HepG2 (cell line): ENCODE measurements at regions not wholly inside any gene's neighbourhood (a gene's known extent, or its start where the extent isn't known, plus 50 kb on each side); places are given as distances from the start of the nearest gene placed in this dataset.

Source experiments
- ATAC-seq: fragments of 200-7000 bp; cut with Tn5 transposase; 3 replicates; pipeline ENCODE4 v1.9.1; 2020; ENCODE audit warnings: mild to moderate bottlenecking, moderate library complexity
- BruUV-seq: library from RNA; stranded (reverse); fragments of 400-500 nt; replicated peaks from 2 replicates; lab custom pipeline; 2021; lab: Mats Ljungman, UMichigan
- CTCF ChIA-PET: fragments of 300-600 bp; formaldehyde crosslinking; extraction: SDS; loops from one replicate; lab custom pipeline; 2021; ENCODE audit warnings: low total read pairs, inconsistent platforms, low intra/inter-chr PET ratio; lab: Yijun Ruan, JAX
- POLR2A ChIA-PET: fragments of 350-600 bp; sonication (Branson Sonifier 250); formaldehyde crosslinking; loops from one replicate; lab custom pipeline; 2020; ENCODE audit warnings: antibody characterized with exemption, inconsistent platforms; lab: Yijun Ruan, JAX
- DNase-seq: peaks from one replicate; pipeline ENCODE4 v3.0.0-alpha.2; 2015; ENCODE audit warnings: low spot score
- FAIRE-seq: peaks from 3 replicates; lab custom pipeline; 2011; peaks lifted over from hg19 to GRCh38; lab: Jason Lieb, UNC
- H2AFZ ChIP-seq: one replicate; pipeline ENCODE4 v1.6.1; 2011; ENCODE audit warnings: low read length, inconsistent platforms
- H3K27ac ChIP-seq: fragments of 300-600 bp; 3 replicates; pipeline ENCODE4 v1.8.0; 2011; ENCODE audit warnings: mixed run types, mild to moderate bottlenecking, mixed read lengths, low read length, inconsistent platforms; ENCODE audit not compliant: insufficient read depth; ENCODE audit errors: extremely low read length
- H3K27me3 ChIP-seq, 2 experiments: fragments of 200-600 bp in 1 of 2; 2 replicates in 1 of 2; 3 replicates in 1 of 2; pipeline versions ENCODE4 v1.6.0 to v1.8.0; 2011; ENCODE audit warnings: low read length in 2 of 2, mild to moderate bottlenecking in 2 of 2, moderate library complexity in 2 of 2, inconsistent platforms in 1 of 2; ENCODE audit not compliant: insufficient read depth in 2 of 2, control insufficient read depth in 1 of 2
- H3K36me3 ChIP-seq, 2 experiments: fragments of 200-600 bp in 1 of 2; replicated peaks in 1 of 2; 2 replicates in 1 of 2; 3 replicates in 1 of 2; pipeline versions ENCODE4 v1.5.1 to v1.8.0; 2011; ENCODE audit warnings: low read length in 2 of 2, inconsistent platforms in 1 of 2; ENCODE audit not compliant: insufficient read depth in 2 of 2, control insufficient read depth in 1 of 2
- H3K4me1 ChIP-seq: 2 replicates; pipeline ENCODE4 v1.5.1; 2012; ENCODE audit warnings: low read length, inconsistent platforms; ENCODE audit not compliant: insufficient read depth
- H3K4me2 ChIP-seq: 2 replicates; pipeline ENCODE4 v1.6.0; 2011; ENCODE audit warnings: low read depth, low read length, inconsistent platforms
- H3K4me3 ChIP-seq, 3 experiments: fragments of 200-600 bp in 1 of 3; sonication (generic), shearing (Covaris generic) in 1 of 3; replicated peaks in 1 of 3; 2 replicates each; pipeline ENCODE4 v1.5.1; 2011 to 2016; ENCODE audit warnings: low read length in 3 of 3, inconsistent platforms in 2 of 3, low read depth in 2 of 3, mild to moderate bottlenecking in 2 of 3, control low read depth in 1 of 3, mixed read lengths in 1 of 3; ENCODE audit not compliant: insufficient read depth in 1 of 3
- H3K79me2 ChIP-seq: one replicate; pipeline ENCODE4 v1.6.1; 2011; ENCODE audit warnings: low read length, inconsistent platforms; ENCODE audit not compliant: insufficient read depth
- H3K9ac ChIP-seq: 2 replicates; pipeline ENCODE4 v1.6.0; 2011; ENCODE audit warnings: mild to moderate bottlenecking, low read depth, low read length, inconsistent platforms; ENCODE audit not compliant: insufficient read depth
- H3K9me3 ChIP-seq: 2 replicates; pipeline ENCODE4 v1.5.1; 2012; ENCODE audit warnings: mild to moderate bottlenecking, low read length
- H4K20me1 ChIP-seq: 2 replicates; pipeline ENCODE4 v1.6.0; 2011; ENCODE audit warnings: inconsistent platforms, mild to moderate bottlenecking, low read length, moderate library complexity; ENCODE audit not compliant: insufficient read depth
- HNF4A ChIP-seq: sonication (generic); formaldehyde crosslinking; IDR thresholded peaks from 2 replicates; pipeline ENCODE4 v1.4.0; 2020; ENCODE audit warnings: missing genetic modification reagents
- RARA ChIP-seq: IDR thresholded peaks from 2 replicates; pipeline ENCODE4 v1.6.1; 2016; ENCODE audit warnings: missing genetic modification reagents, missing compliant biosample characterization
- SMC3 ChIP-seq: IDR thresholded peaks from 2 replicates; pipeline ENCODE4 v1.6.1; 2011; ENCODE audit warnings: low read length, improper control_type of control experiment
- SOX6 ChIP-seq, 2 experiments: fragments of 450-650 bp in 1 of 2; sonication (generic) in 1 of 2; formaldehyde crosslinking in 1 of 2; IDR thresholded peaks; 2 replicates each; pipeline versions ENCODE4 v1.4.0 to v1.6.1; 2017 to 2020; ENCODE audit warnings: antibody characterized with exemption in 1 of 2, mild to moderate bottlenecking in 1 of 2, missing genetic modification reagents in 1 of 2
- ZFP90 ChIP-seq: sonication (generic); formaldehyde crosslinking; IDR thresholded peaks from 2 replicates; pipeline ENCODE4 v1.8.0; 2022; ENCODE audit warnings: missing genetic modification reagents, mild to moderate bottlenecking, inconsistent platforms, borderline replicate concordance
- ZNF121 ChIP-seq: sonication (generic); formaldehyde crosslinking; IDR thresholded peaks from 2 replicates; pipeline ENCODE4 v1.5.0; 2020; ENCODE audit warnings: mild to moderate bottlenecking, missing genetic modification reagents
- WGBS: methylation state at CpG from one replicate; pipeline ENCODE4 v1.1.6; 2017; ENCODE audit warnings: low lambda C conversion rate; 5-methylcytosine and 5-hydroxymethylcytosine counted together
- in situ Hi-C: cut with HindIII; loops from 2 replicates; pipeline ENCODE4 v1.10.0; 2017; ENCODE audit warnings: low pct_unique_long_range_greater_than_20kb; ENCODE audit not compliant: extremely low pct_ligation_motif_present
- intact Hi-C: fragments of 100-400 bp; cut with micrococcal nuclease; formaldehyde crosslinking; loops from one replicate; pipeline ENCODE4 v1.10.0; 2022; ENCODE audit not compliant: unreplicated experiment
- TF ChIP-seq, protein P1 (sequence below): sonication (generic); formaldehyde crosslinking; conservative IDR thresholded peaks from 2 replicates; pipeline ENCODE4 v1.4.0; 2020; ENCODE audit warnings: missing genetic modification reagents
- TF ChIP-seq, protein P2 (sequence below): sonication (generic); formaldehyde crosslinking; IDR thresholded peaks from 2 replicates; pipeline ENCODE4 v1.5.0; 2020; ENCODE audit warnings: missing genetic modification reagents
- TF ChIP-seq, protein P3 (sequence below): sonication (generic); formaldehyde crosslinking; IDR thresholded peaks from 2 replicates; pipeline ENCODE4 v1.5.0; 2020; ENCODE audit warnings: mild to moderate bottlenecking, missing genetic modification reagents, moderate library complexity
- TF ChIP-seq, protein P4 (sequence below): sonication (generic); formaldehyde crosslinking; IDR thresholded peaks from 2 replicates; pipeline ENCODE4 v1.8.0; 2022; ENCODE audit warnings: missing genetic modification reagents, mild to moderate bottlenecking, moderate library complexity, borderline replicate concordance
- TF ChIP-seq, protein P5 (sequence below): IDR thresholded peaks from 2 replicates; pipeline ENCODE4 v1.6.1; 2018; ENCODE audit warnings: missing genetic modification reagents, mild to moderate bottlenecking, missing compliant biosample characterization

DNA sequence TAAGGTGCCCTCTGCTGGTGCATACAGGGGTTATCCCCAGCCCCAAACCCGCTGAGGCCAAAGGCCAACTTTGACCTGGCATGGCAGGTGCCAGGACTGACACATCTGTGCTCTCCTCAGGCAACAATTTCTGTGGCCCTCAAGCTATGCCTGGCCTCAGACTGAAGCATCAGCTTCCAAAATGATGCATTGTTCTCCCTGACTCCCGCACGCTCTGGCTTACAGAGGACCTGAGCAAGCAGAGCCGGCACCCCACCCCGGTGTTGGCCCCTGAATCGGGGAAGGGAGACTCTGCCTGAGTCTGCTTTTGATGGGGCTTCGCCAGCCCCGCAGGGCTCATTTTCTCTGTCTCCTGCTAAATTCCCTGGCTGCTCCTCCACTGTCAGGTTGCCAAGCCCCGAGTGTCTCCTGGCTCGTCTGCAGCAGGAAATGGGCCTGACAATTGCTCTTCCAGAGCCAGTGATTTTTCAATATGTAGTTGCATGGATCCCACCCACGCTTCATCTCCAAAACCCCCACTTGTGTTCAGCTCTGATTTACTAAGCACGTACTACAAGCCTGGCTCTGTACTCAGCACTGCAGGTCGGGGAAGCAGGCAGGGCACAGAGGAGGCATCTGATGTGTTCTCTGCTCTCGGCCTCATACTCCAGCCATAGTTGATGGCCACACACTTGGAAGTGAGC lies 126.1 kb downstream of the SLC38A6 start (continued):
- peak; percentile 44; the same call in 1 of the 2 replicates for TF ChIP-seq HNF4A (CRISPR knock-in tag)
- TF ChIP-seq, protein P1, sequence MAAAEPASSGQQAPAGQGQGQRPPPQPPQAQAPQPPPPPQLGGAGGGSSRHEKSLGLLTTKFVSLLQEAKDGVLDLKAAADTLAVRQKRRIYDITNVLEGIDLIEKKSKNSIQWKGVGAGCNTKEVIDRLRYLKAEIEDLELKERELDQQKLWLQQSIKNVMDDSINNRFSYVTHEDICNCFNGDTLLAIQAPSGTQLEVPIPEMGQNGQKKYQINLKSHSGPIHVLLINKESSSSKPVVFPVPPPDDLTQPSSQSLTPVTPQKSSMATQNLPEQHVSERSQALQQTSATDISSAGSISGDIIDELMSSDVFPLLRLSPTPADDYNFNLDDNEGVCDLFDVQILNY (CRISPR knock-in tag): no peak
- TF ChIP-seq, protein P2, sequence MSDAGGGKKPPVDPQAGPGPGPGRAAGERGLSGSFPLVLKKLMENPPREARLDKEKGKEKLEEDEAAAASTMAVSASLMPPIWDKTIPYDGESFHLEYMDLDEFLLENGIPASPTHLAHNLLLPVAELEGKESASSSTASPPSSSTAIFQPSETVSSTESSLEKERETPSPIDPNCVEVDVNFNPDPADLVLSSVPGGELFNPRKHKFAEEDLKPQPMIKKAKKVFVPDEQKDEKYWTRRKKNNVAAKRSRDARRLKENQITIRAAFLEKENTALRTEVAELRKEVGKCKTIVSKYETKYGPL (CRISPR knock-in tag): no peak
- TF ChIP-seq, protein P3, sequence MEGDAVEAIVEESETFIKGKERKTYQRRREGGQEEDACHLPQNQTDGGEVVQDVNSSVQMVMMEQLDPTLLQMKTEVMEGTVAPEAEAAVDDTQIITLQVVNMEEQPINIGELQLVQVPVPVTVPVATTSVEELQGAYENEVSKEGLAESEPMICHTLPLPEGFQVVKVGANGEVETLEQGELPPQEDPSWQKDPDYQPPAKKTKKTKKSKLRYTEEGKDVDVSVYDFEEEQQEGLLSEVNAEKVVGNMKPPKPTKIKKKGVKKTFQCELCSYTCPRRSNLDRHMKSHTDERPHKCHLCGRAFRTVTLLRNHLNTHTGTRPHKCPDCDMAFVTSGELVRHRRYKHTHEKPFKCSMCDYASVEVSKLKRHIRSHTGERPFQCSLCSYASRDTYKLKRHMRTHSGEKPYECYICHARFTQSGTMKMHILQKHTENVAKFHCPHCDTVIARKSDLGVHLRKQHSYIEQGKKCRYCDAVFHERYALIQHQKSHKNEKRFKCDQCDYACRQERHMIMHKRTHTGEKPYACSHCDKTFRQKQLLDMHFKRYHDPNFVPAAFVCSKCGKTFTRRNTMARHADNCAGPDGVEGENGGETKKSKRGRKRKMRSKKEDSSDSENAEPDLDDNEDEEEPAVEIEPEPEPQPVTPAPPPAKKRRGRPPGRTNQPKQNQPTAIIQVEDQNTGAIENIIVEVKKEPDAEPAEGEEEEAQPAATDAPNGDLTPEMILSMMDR: peak; percentile 48

DNA sequence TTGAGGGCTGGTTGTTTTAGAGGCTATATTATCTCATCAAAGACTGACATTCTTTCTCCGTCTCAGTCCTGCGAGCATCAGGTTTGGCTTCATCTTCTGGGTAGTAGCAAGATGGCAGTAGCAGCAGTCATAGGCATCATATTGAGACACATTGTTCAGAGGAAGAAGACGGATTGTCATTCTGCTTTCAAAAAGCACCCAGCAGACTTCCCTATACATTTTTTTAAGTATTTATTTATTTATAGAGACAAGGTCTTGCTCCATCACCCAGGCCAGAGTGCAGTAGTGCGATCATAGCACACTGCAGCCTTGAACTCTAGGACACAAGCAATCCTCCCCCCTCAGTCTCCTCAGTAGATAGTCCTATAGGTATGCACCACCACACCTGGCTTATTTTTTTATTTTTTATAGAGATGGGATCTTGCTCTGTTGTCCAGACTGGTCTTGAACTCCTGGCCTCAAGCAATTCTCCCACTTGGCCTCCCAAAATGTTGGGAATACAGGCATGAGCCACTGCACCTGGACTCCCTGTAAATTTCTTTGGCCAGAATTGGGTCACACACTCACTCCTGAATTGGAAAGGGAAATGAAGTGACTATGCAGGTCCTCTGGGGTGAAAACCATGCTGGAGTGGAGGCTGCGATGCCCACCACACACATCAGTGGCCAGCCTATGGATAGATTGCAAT lies 125.4 kb downstream of the SLC38A6 start:
- FAIRE-seq: no peak
- Histone ChIP-seq H3K79me2 (no peaks in the 10 kb centered on the region), H3K9me3 (no peaks in the 10 kb centered on the region), H2AFZ (no peak overlapping the region), H3K36me3 (no peaks in the 10 kb centered on the region), H4K20me1 (no peaks in the 10 kb centered on the region), H3K4me1 (peaks cover 56% of the 10 kb centered on the region), H3K27ac (no peak overlapping the region), H3K27me3 (no peaks in the 10 kb centered on the region), H3K4me2 (no peak overlapping the region), H3K9ac (no peak overlapping the region), H3K4me3 (no peak overlapping the region)
- BruUV-seq: no TSS peak
- in situ Hi-C loops (loop anchor here (10.0 kb wide), 1 partner anchor 482 kb away; no protein-coding TSS in a partner anchor), intact Hi-C loops (no loop called here)
- POLR2A ChIA-PET: no interaction called here
- ATAC-seq: no peak
- WGBS: 84% methylated on average over 5 of the region's 5 CpGs
- TF ChIP-seq, protein P4, sequence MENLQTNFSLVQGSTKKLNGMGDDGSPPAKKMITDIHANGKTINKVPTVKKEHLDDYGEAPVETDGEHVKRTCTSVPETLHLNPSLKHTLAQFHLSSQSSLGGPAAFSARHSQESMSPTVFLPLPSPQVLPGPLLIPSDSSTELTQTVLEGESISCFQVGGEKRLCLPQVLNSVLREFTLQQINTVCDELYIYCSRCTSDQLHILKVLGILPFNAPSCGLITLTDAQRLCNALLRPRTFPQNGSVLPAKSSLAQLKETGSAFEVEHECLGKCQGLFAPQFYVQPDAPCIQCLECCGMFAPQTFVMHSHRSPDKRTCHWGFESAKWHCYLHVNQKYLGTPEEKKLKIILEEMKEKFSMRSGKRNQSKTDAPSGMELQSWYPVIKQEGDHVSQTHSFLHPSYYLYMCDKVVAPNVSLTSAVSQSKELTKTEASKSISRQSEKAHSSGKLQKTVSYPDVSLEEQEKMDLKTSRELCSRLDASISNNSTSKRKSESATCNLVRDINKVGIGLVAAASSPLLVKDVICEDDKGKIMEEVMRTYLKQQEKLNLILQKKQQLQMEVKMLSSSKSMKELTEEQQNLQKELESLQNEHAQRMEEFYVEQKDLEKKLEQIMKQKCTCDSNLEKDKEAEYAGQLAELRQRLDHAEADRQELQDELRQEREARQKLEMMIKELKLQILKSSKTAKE (CRISPR knock-in tag): no peak
- TF ChIP-seq ZFP90 (no peak), HNF4A (CRISPR knock-in tag) (peak; percentile 46), SMC3 (0 out of 2 replicates have a peak, but pooled peaks have one; percentile 28), RARA (CRISPR knock-in tag) (peak; percentile 57; the same call in 1 of the 2 replicates), SOX6 (IDR thresholded peaks at IDR 0.05) (no peak), SOX6 (CRISPR knock-in tag; IDR thresholded peaks at IDR 0.05) (0 out of 2 replicates have a peak, but pooled peaks have one; percentile 9), ZNF121 (CRISPR knock-in tag) (peak; percentile 49; the same call in 1 of the 2 replicates)
- TF ChIP-seq, protein P5, sequence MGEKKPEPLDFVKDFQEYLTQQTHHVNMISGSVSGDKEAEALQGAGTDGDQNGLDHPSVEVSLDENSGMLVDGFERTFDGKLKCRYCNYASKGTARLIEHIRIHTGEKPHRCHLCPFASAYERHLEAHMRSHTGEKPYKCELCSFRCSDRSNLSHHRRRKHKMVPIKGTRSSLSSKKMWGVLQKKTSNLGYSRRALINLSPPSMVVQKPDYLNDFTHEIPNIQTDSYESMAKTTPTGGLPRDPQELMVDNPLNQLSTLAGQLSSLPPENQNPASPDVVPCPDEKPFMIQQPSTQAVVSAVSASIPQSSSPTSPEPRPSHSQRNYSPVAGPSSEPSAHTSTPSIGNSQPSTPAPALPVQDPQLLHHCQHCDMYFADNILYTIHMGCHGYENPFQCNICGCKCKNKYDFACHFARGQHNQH: no peak
- CTCF ChIA-PET: no interaction called here
- no peak for DNase-seq
